HG02623 (cell line): ENCODE measurements at regions not wholly inside any gene's neighbourhood (a gene's known extent, or its start where the extent isn't known, plus 50 kb on each side); places are given as distances from the start of the nearest gene placed in this dataset.
"Not testable (repeated sequence)": the region's sequence is repeated elsewhere in the genome, so short reads cannot be mapped to it uniquely, and the experiment has no call there.

ENCODE experiments used
- ATAC-seq: cut with Tn5 transposase; IDR thresholded peaks from one replicate; pipeline ENCODE4 v1.9.1; 2021; ENCODE audit warnings: moderate library complexity; ENCODE audit not compliant: unreplicated experiment

DNA sequence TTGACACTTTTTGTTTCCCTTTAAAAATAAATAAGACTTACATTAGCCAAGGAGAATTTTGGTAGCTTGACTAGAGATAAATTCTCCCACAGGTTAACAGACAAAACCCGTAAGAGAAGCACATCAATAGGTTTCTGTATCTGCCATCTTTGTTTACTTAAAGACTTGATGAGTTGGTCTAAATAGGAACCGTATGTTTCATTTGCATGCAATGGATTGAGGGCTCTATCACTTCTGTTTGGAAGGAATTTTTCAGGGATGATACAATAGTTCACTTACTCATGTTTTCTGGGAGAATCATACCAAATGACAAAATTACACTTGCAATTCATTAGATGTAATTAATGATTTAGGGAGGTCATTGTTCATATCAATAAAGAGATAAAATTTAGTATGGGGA, 631.5 kb upstream of the NR2F2 start:
- ATAC-seq, result no peak

DNA sequence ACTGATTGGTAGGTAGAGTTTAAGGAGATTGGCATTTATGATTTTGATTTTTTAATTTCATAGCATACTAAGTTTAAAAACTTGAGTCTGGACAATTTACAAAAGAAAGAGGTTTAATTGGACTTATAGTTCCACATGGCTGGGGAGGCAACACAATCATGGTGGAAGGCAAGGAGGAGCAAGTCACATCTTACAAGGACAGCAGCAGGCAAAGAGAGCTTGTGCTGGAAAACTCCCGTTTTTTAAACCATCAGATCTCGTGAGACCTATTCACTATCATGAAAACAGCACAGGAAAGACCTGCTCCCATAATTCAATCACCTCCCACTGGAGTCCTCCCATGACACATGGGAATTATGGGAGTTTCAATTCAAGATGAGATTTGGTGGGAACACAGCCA, 630.9 kb upstream of the NR2F2 start:
- no peak for ATAC-seq

GRCh38 chr15:95700692-95701091, 629.8 kb upstream of the NR2F2 start:
- ATAC-seq, result not testable (repeated sequence)

DNA sequence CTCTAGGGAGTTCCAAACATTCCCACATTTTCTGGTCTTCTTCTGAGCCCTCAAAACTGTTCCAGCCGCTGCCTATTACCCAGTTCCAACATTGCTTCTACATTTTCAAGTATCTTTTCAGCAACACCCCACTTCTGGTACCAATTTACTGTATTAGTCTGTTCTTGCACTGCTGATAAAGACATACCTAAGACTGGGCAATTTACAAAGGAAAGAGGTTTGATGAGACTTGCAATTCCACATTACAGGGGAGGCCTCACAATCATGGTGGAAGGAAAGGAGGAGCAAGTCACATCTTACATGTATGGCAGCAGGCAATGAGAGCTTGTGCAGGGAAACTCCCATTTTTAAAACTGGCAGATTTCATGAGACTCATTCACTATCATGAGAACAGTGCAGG, 629.1 kb upstream of the NR2F2 start:
- no peak for ATAC-seq

GRCh38 chr15:95709959-95710695, 620.4 kb upstream of the NR2F2 start:
- no peak for ATAC-seq

DNA sequence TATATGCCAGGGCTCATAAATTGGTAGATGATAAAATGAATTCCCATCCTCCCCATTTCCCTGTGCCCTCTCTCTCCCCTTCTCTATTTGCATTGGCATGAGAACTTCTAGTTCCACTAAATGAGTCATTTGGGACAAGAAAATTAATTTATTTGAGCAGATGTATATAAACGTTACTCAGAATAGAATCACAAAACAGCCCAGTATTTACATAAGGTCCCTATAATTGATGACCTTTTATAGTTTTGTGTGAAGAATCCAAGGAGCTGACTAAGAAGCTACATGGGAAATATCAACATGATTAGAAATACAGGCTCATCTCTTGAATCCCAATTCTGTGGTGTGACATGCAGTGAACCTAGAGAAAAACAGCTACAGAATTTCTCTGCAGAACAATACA, 617.7 kb upstream of the NR2F2 start:
- no peak for ATAC-seq

- ATAC-seq, result no peak
Measured at GRCh38 chr15:95713324-95713723, 617.2 kb upstream of the NR2F2 start.

DNA sequence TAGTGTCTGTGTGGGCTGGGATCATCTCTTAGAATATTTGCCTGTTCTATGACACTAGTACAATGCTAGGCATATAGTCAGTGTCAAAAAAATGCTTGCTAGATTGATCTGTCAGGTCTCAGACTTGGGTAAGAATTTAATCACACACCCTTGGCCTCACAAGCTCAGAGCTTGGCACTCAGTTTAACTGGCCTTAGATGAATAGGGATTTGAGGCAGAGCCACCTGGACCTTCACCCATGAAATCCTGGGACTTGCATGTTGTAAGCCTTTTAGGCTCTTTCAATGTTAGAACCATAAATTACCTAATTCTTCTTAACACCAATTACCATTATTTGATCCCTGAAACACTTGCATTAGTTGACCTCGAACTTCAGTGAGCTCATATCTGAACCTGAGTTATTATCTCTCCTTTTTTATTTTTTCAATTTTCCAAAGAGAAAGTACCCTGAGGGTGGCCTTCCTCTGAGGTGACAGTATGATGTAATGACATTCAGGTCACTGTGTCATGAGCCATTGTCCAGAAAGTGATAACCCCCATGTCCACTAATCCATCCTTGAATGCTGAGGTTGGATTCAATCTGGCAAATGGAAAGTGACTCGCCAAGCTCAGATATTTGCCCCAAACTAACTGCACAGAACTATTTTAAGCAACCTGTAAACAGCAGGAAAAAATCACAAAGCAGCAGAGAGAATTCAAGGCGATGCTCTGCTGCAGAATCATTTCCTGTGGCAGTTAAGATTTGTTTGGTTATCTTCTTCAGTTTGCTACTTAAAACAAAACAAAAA, 615.2 kb upstream of the NR2F2 start:
- ATAC-seq, result no peak

DNA sequence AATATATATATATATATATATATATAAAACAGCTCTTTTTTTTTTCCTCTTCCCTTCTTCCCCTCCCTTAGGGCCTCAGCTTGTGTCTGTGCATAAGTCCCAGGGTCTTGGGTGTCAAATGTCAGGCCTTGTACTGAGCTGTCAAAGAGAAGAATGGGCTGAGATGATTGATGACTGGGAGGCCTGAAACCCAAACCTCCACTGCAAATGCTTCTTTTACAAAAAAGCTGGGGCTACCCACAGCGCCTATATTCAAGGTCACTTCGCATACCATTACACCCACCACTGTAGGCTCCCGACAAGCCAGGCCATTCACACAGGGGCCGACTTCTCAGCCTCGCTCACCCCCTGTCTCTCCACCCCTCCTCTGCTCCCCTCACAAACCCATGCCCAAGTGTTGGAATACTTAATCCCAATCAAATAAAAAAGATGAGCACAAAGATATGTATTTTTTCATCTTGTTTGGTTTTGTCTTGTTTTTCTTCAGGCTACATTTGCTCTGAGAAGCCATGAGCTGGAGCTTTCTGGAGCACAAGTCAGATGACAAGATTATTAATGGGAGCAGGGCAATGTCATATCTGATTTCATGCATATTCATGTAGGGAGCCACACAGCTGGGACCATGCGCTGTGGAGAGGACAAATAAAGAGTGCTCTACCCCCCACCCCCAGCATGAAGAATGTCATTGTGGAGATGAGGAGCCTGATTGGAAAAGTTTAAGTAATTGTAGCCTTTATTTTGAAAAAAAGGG, 614.4 kb upstream of the NR2F2 start:
- ATAC-seq, result no peak

DNA sequence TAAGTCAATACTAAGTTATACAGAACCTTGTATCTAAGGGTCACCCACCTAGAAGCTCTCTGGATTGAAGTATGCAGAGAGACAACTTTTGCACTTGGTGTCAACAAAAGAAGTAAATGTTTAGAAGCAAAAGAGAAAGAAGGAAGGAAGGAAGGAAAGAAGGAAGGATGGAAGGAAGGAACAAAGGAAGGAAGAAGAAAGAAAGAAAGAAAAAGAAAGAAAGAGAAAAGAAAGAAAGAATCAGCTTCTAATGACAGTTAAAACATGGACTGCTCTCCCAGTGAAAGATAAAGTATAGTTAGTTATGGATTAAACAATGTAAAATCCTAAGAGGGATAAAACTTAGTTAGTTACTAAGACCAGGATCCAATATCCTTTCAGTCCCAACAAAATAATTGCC, 613.8 kb upstream of the NR2F2 start:
- ATAC-seq, result no peak

DNA sequence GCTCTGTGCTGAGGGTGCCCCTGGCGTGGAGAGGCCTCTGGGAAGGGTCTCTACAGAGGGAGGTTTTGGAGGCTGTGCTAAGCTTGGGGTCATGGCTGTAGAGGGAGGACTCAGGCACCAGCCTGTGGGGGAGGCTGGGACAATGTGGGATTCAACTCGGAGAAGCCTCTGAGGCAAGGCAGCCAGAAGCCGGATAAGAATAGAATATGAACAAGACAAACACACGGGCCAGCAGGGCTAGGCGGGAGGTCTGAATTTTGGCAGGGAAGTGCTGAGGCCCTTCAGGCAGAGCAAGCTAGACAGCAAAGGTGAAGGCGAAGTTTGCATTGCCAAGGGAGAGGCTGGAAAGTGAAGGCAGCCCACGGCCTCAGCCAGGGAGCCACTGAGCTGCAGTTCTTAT, 612.1 kb upstream of the NR2F2 start:
- no peak for ATAC-seq

- ATAC-seq, result no peak
Measured at GRCh38 chr15:95724908-95725633, 605.4 kb upstream of the NR2F2 start.

GRCh38 chr15:95726891-95727290, 603.6 kb upstream of the NR2F2 start:
- no peak for ATAC-seq

- ATAC-seq, result no peak
Measured at GRCh38 chr15:95733931-95734330, 596.6 kb upstream of the NR2F2 start.

GRCh38 chr15:95734422-95735316, 595.8 kb upstream of the NR2F2 start:
- no peak for ATAC-seq

DNA sequence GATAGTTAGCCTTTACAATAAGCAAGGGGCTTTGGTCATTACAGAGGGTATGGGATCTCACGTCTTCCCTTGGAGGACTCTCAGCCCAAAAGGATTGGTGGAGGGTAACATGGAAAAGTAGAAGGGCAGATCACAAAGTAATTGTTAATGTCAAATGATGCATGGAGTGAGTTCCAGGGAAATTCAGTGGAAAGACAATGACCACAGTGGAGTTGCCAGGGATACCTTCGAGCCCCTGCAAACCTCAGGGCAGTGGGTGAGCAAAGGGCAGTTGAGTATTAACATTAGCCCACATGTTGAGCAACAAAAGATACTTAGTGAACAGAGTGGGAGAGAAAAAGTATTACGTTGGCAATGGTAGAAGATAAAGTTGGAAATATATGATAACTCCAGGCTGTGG, 593.4 kb upstream of the NR2F2 start:
- ATAC-seq, result no peak

GRCh38 chr15:95739131-95739530, 591.4 kb upstream of the NR2F2 start:
- ATAC-seq, result no peak

GRCh38 chr15:95741830-95742229, 588.7 kb upstream of the NR2F2 start:
- no peak for ATAC-seq

GRCh38 chr15:95742256-95742655, 588.2 kb upstream of the NR2F2 start:
- no peak for ATAC-seq

GRCh38 chr15:95742836-95743235, 587.7 kb upstream of the NR2F2 start:
- ATAC-seq, result no peak
